ENCODE measurements at regions not wholly inside any gene's neighbourhood (a gene's known extent, or its start where the extent isn't known, plus 50 kb on each side); places are given as distances from the start of the nearest gene placed in this dataset.

GRCh38 chrX:16023790-16024734 lies 99.3 kb upstream of the GRPR start:
- TF ChIP-seq CTCF (IDR thresholded peaks at IDR 0.05): no peak
- no peak for TF ChIP-seq ZFX (IDR thresholded peaks at IDR 0.05; ENCODE audit: borderline replicate concordance)
